ENCODE measurements at regions not wholly inside any gene's neighbourhood (a gene's known extent, or its start where the extent isn't known, plus 50 kb on each side); places are given as distances from the start of the nearest gene placed in this dataset.
"Not testable (repeated sequence)": the region's sequence is repeated elsewhere in the genome, so short reads cannot be mapped to it uniquely, and the experiment has no call there.

GRCh38 chr10:55163388-55163979 lies 362.5 kb upstream of the PCDH15 start:
- CTCF ChIA-PET, result no interaction called here

DNA sequence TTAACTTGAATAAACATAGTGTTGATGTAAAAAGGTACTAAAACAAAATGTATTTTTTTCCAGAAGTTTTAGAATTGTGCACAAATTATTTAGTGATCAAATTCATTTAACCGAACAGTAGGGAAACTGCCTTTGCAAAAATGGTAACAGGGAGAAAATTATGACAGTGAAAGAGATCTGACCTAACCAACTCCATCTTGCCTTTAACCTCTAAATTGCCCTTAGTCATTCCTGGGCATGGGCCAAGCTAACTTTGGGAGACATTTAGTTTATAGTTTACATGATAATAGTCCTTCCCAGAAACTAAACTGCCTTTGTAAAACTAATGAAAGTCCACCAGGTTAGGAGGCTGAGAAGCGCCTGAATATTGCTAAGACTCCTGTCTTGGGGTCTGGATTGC lies 361.3 kb upstream of the PCDH15 start:
- DNase-seq (ENCODE audit: low read depth, low spot score); CTCF ChIA-PET; POLR2A ChIA-PET: not testable (repeated sequence)

More at GRCh38 chr10:55163388-55163979, 362.5 kb upstream of the PCDH15 start:
- no peak for TF ChIP-seq CTCF (IDR thresholded peaks at IDR 0.05; ENCODE audit: low read depth, low read length)
- no peak for DNase-seq (ENCODE audit: low read depth, low spot score)
- POLR2A ChIA-PET, result no interaction called here
- no peak overlapping the region for H3K4me3 ChIP-seq (ENCODE audit: low read depth, low read length)
- no peak overlapping the region for H3K27ac ChIP-seq (ENCODE audit: low read depth, low read length)
- no peaks in the 10 kb centered on the region for H3K9me3 ChIP-seq (ENCODE audit: control insufficient read depth, insufficient read depth, low read length)
- H3K27me3 ChIP-seq (ENCODE audit: control insufficient read depth, insufficient read depth, low read length), result no peaks in the 10 kb centered on the region

GRCh38 chr10:55160655-55161283 lies 359.7 kb upstream of the PCDH15 start:
- Histone ChIP-seq H3K27ac (ENCODE audit: low read depth, low read length) (no peak overlapping the region), H3K27me3 (ENCODE audit: control insufficient read depth, insufficient read depth, low read length) (no peaks in the 10 kb centered on the region), H3K4me3 (ENCODE audit: low read depth, low read length) (no peak overlapping the region), H3K9me3 (ENCODE audit: control insufficient read depth, insufficient read depth, low read length) (no peaks in the 10 kb centered on the region)
- ChIA-PET POLR2A (no interaction called here), CTCF (no interaction called here)
- TF ChIP-seq CTCF (IDR thresholded peaks at IDR 0.05; ENCODE audit: low read depth, low read length), result no peak
- no peak for DNase-seq (ENCODE audit: low read depth, low spot score)

More for the DNA sequence above, 361.3 kb upstream of the PCDH15 start:
- not testable (repeated sequence) for H3K9me3 ChIP-seq (ENCODE audit: control insufficient read depth, insufficient read depth, low read length); H3K27ac ChIP-seq (ENCODE audit: low read depth, low read length); H3K27me3 ChIP-seq (ENCODE audit: control insufficient read depth, insufficient read depth, low read length); H3K4me3 ChIP-seq (ENCODE audit: low read depth, low read length)

DNA sequence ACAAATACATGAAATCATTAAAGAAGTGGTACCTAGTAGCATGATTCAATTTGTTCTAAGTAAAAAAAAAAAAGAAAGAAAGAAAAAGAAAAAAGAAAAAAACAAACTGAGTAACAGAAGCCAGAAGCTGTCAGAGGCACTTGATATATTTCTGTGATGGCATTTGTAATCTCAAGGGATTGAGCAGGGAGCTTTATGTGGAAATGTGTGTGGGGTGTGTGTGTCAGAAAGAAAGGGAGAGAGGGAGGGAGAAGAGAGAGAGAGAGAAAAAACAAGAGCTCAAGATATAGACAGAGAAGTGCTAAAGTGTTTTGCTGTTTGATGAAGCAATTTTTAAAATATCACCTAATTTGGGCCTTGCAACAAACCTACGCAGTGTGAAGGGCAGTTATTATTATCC lies 357.6 kb upstream of the PCDH15 start:
- H3K27ac ChIP-seq (ENCODE audit: low read depth, low read length), result no peak overlapping the region
- no peaks in the 10 kb centered on the region for H3K27me3 ChIP-seq (ENCODE audit: control insufficient read depth, insufficient read depth, low read length)
- ChIA-PET CTCF (no interaction called here), POLR2A (no interaction called here)
- no peak overlapping the region for H3K4me3 ChIP-seq (ENCODE audit: low read depth, low read length)
- H3K9me3 ChIP-seq (ENCODE audit: control insufficient read depth, insufficient read depth, low read length), result no peaks in the 10 kb centered on the region
- DNase-seq (ENCODE audit: low read depth, low spot score), result no peak
- no peak for TF ChIP-seq CTCF (IDR thresholded peaks at IDR 0.05; ENCODE audit: low read depth, low read length)

DNA sequence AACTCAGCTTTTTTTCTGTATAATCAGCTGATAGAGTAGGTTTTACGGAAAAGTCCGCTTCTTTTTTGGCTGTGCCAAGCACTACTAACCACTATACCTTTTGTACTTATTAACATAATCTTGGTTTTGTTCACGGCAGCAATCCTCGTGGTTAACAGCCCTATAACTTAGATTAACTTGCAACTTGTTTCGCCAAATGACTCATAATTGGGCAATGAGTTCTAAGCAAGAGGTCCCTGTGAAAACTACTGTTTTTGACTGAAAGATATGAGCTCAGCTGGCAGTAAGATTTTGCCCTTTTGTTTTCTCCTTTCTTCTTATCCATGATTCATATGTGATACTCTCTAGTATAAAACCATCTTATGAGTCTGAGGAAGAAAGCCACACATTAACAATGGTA lies 345.0 kb upstream of the PCDH15 start:
- ChIA-PET CTCF (no interaction called here), POLR2A (no interaction called here)
- DNase-seq (ENCODE audit: low read depth, low spot score), result peak; percentile 1
- H3K27me3 ChIP-seq (ENCODE audit: control insufficient read depth, insufficient read depth, low read length), result no peaks in the 10 kb centered on the region
- no peaks in the 10 kb centered on the region for H3K9me3 ChIP-seq (ENCODE audit: control insufficient read depth, insufficient read depth, low read length)
- no peak for TF ChIP-seq CTCF (IDR thresholded peaks at IDR 0.05; ENCODE audit: low read depth, low read length)
- no peak overlapping the region for H3K4me3 ChIP-seq (ENCODE audit: low read depth, low read length)
- H3K27ac ChIP-seq (ENCODE audit: low read depth, low read length), result no peak overlapping the region
